ENCODE measurements at regions not wholly inside any gene's neighbourhood (a gene's known extent, or its start where the extent isn't known, plus 50 kb on each side); places are given as distances from the start of the nearest gene placed in this dataset.
"Not testable (repeated sequence)": the region's sequence is repeated elsewhere in the genome, so short reads cannot be mapped to it uniquely, and the experiment has no call there.

GRCh38 chrY:11201133-11201532 lies 1499.9 kb upstream of the USP9Y start:
- not testable (repeated sequence) for H3K27ac ChIP-seq; DNase-seq; H3K36me3 ChIP-seq; H3K27me3 ChIP-seq (ENCODE audit: insufficient read depth, low read depth, severe bottlenecking); H3K9me3 ChIP-seq (ENCODE audit: severe bottlenecking); H3K4me3 ChIP-seq (ENCODE audit: low read depth, low read length)

GRCh38 chrY:11214851-11215250 lies 1486.2 kb upstream of the USP9Y start:
- not testable (repeated sequence) for H3K9me3 ChIP-seq (ENCODE audit: severe bottlenecking); H3K36me3 ChIP-seq; H3K4me3 ChIP-seq (ENCODE audit: low read depth, low read length); H3K27me3 ChIP-seq (ENCODE audit: insufficient read depth, low read depth, severe bottlenecking); DNase-seq; H3K27ac ChIP-seq
